ENCODE measurements at regions not wholly inside any gene's neighbourhood (a gene's known extent, or its start where the extent isn't known, plus 50 kb on each side); places are given as distances from the start of the nearest gene placed in this dataset.

- H3K27me3 ChIP-seq (ENCODE audit: control insufficient read depth, insufficient read depth, low read length), result no peaks in the 10 kb centered on the region
- no peak for DNase-seq (ENCODE audit: low read depth)
Observed at GRCh38 chr6:132244744-132245143, 156.5 kb downstream of the MOXD1 start.

DNA sequence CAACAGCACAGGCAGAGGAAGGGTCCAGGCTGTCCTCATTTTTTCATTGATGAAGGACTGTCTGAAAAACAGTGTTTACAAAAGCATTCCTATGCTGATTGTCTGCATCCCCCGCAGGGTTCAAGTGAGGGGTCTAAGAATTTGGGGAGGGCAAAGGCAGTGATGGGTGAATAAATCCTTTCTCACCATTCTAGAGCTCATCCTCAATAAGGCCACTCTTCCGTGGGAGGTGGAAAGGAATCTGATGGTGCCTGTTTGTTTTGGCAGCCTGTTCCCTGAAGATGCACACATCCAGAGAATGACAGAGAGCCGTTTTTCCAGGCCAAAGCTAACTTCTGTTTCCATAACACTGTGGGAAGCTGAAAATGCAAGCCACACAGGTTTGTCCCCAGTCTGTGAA, 164.5 kb downstream of the MOXD1 start:
- Histone ChIP-seq H3K27me3 (ENCODE audit: control insufficient read depth, insufficient read depth, low read length) (no peaks in the 10 kb centered on the region), H3K4me3 (ENCODE audit: low read depth, low read length) (no peak overlapping the region), H3K36me3 (ENCODE audit: control insufficient read depth, insufficient read depth, low read length) (no peaks in the 10 kb centered on the region)
- TF ChIP-seq, protein P1, sequence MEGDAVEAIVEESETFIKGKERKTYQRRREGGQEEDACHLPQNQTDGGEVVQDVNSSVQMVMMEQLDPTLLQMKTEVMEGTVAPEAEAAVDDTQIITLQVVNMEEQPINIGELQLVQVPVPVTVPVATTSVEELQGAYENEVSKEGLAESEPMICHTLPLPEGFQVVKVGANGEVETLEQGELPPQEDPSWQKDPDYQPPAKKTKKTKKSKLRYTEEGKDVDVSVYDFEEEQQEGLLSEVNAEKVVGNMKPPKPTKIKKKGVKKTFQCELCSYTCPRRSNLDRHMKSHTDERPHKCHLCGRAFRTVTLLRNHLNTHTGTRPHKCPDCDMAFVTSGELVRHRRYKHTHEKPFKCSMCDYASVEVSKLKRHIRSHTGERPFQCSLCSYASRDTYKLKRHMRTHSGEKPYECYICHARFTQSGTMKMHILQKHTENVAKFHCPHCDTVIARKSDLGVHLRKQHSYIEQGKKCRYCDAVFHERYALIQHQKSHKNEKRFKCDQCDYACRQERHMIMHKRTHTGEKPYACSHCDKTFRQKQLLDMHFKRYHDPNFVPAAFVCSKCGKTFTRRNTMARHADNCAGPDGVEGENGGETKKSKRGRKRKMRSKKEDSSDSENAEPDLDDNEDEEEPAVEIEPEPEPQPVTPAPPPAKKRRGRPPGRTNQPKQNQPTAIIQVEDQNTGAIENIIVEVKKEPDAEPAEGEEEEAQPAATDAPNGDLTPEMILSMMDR (IDR thresholded peaks at IDR 0.05; ENCODE audit: insufficient read depth, low read length, poor library complexity, severe bottlenecking), result no peak
- DNase-seq (ENCODE audit: low read depth), result peak; percentile 26

More at GRCh38 chr6:132244744-132245143, 156.5 kb downstream of the MOXD1 start:
- no peak overlapping the region for H3K4me3 ChIP-seq (ENCODE audit: low read depth, low read length)
- H3K36me3 ChIP-seq (ENCODE audit: control insufficient read depth, insufficient read depth, low read length), result no peaks in the 10 kb centered on the region
- TF ChIP-seq, protein P1 (IDR thresholded peaks at IDR 0.05; ENCODE audit: insufficient read depth, low read length, poor library complexity, severe bottlenecking), result no peak

- DNase-seq (ENCODE audit: low read depth), result no peak
- no peaks in the 10 kb centered on the region for H3K27me3 ChIP-seq (ENCODE audit: control insufficient read depth, insufficient read depth, low read length)
- no peaks in the 10 kb centered on the region for H3K36me3 ChIP-seq (ENCODE audit: control insufficient read depth, insufficient read depth, low read length)
- TF ChIP-seq, protein P1 (IDR thresholded peaks at IDR 0.05; ENCODE audit: insufficient read depth, low read length, poor library complexity, severe bottlenecking), result no peak
- no peak overlapping the region for H3K4me3 ChIP-seq (ENCODE audit: low read depth, low read length)
Observed at GRCh38 chr6:132236281-132236680, 165.0 kb downstream of the MOXD1 start.

- Histone ChIP-seq H3K27me3 (ENCODE audit: control insufficient read depth, insufficient read depth, low read length) (no peaks in the 10 kb centered on the region), H3K36me3 (ENCODE audit: control insufficient read depth, insufficient read depth, low read length) (no peaks in the 10 kb centered on the region), H3K4me3 (ENCODE audit: low read depth, low read length) (no peak overlapping the region)
- DNase-seq (ENCODE audit: low read depth), result no peak
- TF ChIP-seq, protein P1 (IDR thresholded peaks at IDR 0.05; ENCODE audit: insufficient read depth, low read length, poor library complexity, severe bottlenecking), result no peak
Observed at GRCh38 chr6:132235596-132236280, 165.5 kb downstream of the MOXD1 start.

DNA sequence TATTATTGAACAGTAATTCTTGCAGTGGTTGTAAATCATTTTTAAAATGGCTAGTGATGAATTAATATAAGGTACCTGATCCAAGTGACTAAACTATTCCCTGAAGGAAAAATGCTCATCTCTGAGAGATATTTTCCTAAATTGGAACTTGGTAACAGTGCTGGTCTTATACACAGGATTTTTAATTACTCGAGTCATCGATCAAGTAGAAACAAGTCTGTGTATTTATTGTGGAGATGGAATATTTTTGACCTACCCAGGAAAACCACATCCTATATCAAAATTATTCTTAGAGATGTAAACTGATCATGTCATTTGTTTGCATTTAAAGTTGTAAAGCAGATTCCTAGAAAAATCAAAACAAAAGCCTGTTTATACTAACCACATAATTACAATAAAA, 166.9 kb downstream of the MOXD1 start:
- Histone ChIP-seq H3K4me3 (ENCODE audit: low read depth, low read length) (no peak overlapping the region), H3K36me3 (ENCODE audit: control insufficient read depth, insufficient read depth, low read length) (no peaks in the 10 kb centered on the region), H3K27me3 (ENCODE audit: control insufficient read depth, insufficient read depth, low read length) (no peaks in the 10 kb centered on the region)
- TF ChIP-seq, protein P1 (IDR thresholded peaks at IDR 0.05; ENCODE audit: insufficient read depth, low read length, poor library complexity, severe bottlenecking), result no peak
- DNase-seq (ENCODE audit: low read depth), result no peak

Data from kidney epithelial cell (primary cell).